ENCODE measurements at regions not wholly inside any gene's neighbourhood (a gene's known extent, or its start where the extent isn't known, plus 50 kb on each side); places are given as distances from the start of the nearest gene placed in this dataset.

GRCh38 chr7:26609082-26609481, 255.3 kb downstream of the SKAP2 start:
- Histone ChIP-seq H3K4me1 (ENCODE audit: insufficient read depth, low read length, poor library complexity, severe bottlenecking) (no peaks in the 10 kb centered on the region), H3K79me2 (ENCODE audit: insufficient read depth, low read length) (no peaks in the 10 kb centered on the region), H2AFZ (ENCODE audit: low read length) (no peak overlapping the region), H3F3A (ENCODE audit: low read depth) (no peaks in the 10 kb centered on the region), H4K20me1 (ENCODE audit: insufficient read depth, low read length, poor library complexity, severe bottlenecking) (no peaks in the 10 kb centered on the region), H3K9ac (ENCODE audit: low read depth, low read length, poor library complexity, severe bottlenecking) (no peak overlapping the region), H3K9me3 (ENCODE audit: insufficient read depth, low read depth, low read length) (no peaks in the 10 kb centered on the region), H3K9me2 (replicated peaks; ENCODE audit: low read depth, low read length) (no peaks in the 10 kb centered on the region), H3K4me3 (ENCODE audit: low read length, poor library complexity, severe bottlenecking) (no peak overlapping the region), H3K36me3 (ENCODE audit: insufficient read depth, low read length) (no peaks in the 10 kb centered on the region), H3K27me3 (ENCODE audit: insufficient read depth, low read length, poor library complexity, severe bottlenecking) (no peaks in the 10 kb centered on the region), H3K4me2 (ENCODE audit: low read depth, low read length, poor library complexity, severe bottlenecking) (no peak overlapping the region)
- TF ChIP-seq EZH2phosphoT487 (IDR thresholded peaks at IDR 0.05; ENCODE audit: borderline replicate concordance) (no peak), CTCF (conservative IDR thresholded peaks at IDR 0.05; ENCODE audit: low read length) (no peak)

- no peaks in the 10 kb centered on the region for H3K79me2 ChIP-seq (ENCODE audit: insufficient read depth, low read length)
- H4K20me1 ChIP-seq (ENCODE audit: insufficient read depth, low read length, poor library complexity, severe bottlenecking), result no peaks in the 10 kb centered on the region
Observed at GRCh38 chr7:26609532-26609931, 254.9 kb downstream of the SKAP2 start.

GRCh38 chr7:26612742-26613141, 251.6 kb downstream of the SKAP2 start:
- no peaks in the 10 kb centered on the region for H3K4me1 ChIP-seq (ENCODE audit: insufficient read depth, low read length, poor library complexity, severe bottlenecking)
- H3K27me3 ChIP-seq (ENCODE audit: insufficient read depth, low read length, poor library complexity, severe bottlenecking), result no peaks in the 10 kb centered on the region
- no peaks in the 10 kb centered on the region for H3F3A ChIP-seq (ENCODE audit: low read depth)
- TF ChIP-seq EZH2phosphoT487 (IDR thresholded peaks at IDR 0.05; ENCODE audit: borderline replicate concordance) (no peak), CTCF (conservative IDR thresholded peaks at IDR 0.05; ENCODE audit: low read length) (no peak)
- no peaks in the 10 kb centered on the region for H3K9me2 ChIP-seq (replicated peaks; ENCODE audit: low read depth, low read length)
- H3K9ac ChIP-seq (ENCODE audit: low read depth, low read length, poor library complexity, severe bottlenecking), result no peak overlapping the region
- no peak overlapping the region for H3K4me3 ChIP-seq (ENCODE audit: low read length, poor library complexity, severe bottlenecking)
- H3K9me3 ChIP-seq (ENCODE audit: insufficient read depth, low read depth, low read length), result no peaks in the 10 kb centered on the region
- no peaks in the 10 kb centered on the region for H3K36me3 ChIP-seq (ENCODE audit: insufficient read depth, low read length)
- H3K4me2 ChIP-seq (ENCODE audit: low read depth, low read length, poor library complexity, severe bottlenecking), result no peak overlapping the region
- no peaks in the 10 kb centered on the region for H3K79me2 ChIP-seq (ENCODE audit: insufficient read depth, low read length)
- H2AFZ ChIP-seq (ENCODE audit: low read length), result no peak overlapping the region
- H4K20me1 ChIP-seq (ENCODE audit: insufficient read depth, low read length, poor library complexity, severe bottlenecking), result no peaks in the 10 kb centered on the region

More at GRCh38 chr7:26609532-26609931, 254.9 kb downstream of the SKAP2 start:
- Histone ChIP-seq H3K27me3 (ENCODE audit: insufficient read depth, low read length, poor library complexity, severe bottlenecking) (no peaks in the 10 kb centered on the region), H2AFZ (ENCODE audit: low read length) (no peak overlapping the region), H3K9me2 (replicated peaks; ENCODE audit: low read depth, low read length) (no peaks in the 10 kb centered on the region), H3K9ac (ENCODE audit: low read depth, low read length, poor library complexity, severe bottlenecking) (no peak overlapping the region), H3F3A (ENCODE audit: low read depth) (no peaks in the 10 kb centered on the region), H3K4me1 (ENCODE audit: insufficient read depth, low read length, poor library complexity, severe bottlenecking) (no peaks in the 10 kb centered on the region), H3K36me3 (ENCODE audit: insufficient read depth, low read length) (no peaks in the 10 kb centered on the region), H3K9me3 (ENCODE audit: insufficient read depth, low read depth, low read length) (no peaks in the 10 kb centered on the region), H3K4me3 (ENCODE audit: low read length, poor library complexity, severe bottlenecking) (no peak overlapping the region), H3K4me2 (ENCODE audit: low read depth, low read length, poor library complexity, severe bottlenecking) (no peak overlapping the region)
- TF ChIP-seq EZH2phosphoT487 (IDR thresholded peaks at IDR 0.05; ENCODE audit: borderline replicate concordance) (no peak), CTCF (conservative IDR thresholded peaks at IDR 0.05; ENCODE audit: low read length) (no peak)
